Activated T-cell treated with anti-CD3 and anti-CD28 coated beads, Interleukin-2, amount 50 U/mL, for 4 hours (primary cell): ENCODE measurements at regions not wholly inside any gene's neighbourhood (a gene's known extent, or its start where the extent isn't known, plus 50 kb on each side); places are given as distances from the start of the nearest gene placed in this dataset.

Experiments
- ATAC-seq, 2 donors: fragments of 200-7000 bp; cut with Tn5 transposase; one replicate each; pipeline ENCODE4 v1.10.0; 2021
- DNase-seq: peaks from one replicate; pipeline ENCODE4 v3.0.0-alpha.2; 2020
- H3K27me3 Mint-ChIP-seq: one replicate; pipeline ENCODE4 v1.8.0; 2021; ENCODE audit warnings: low read depth, mixed read lengths
- H3K36me3 Mint-ChIP-seq: one replicate; pipeline ENCODE4 v1.8.0; 2022; ENCODE audit warnings: mixed read lengths; ENCODE audit not compliant: insufficient read depth
- H3K4me1 Mint-ChIP-seq: one replicate; pipeline ENCODE4 v1.8.0; 2021; ENCODE audit warnings: low read depth, mixed read lengths
- H3K4me3 Mint-ChIP-seq: one replicate; pipeline ENCODE4 v1.8.0; 2021; ENCODE audit warnings: mild to moderate bottlenecking, moderate library complexity, mixed read lengths
- H3K9me3 Mint-ChIP-seq: one replicate; pipeline ENCODE4 v1.8.0; 2021; ENCODE audit warnings: mixed read lengths

- no peak for ATAC-seq
- Mint-ChIP-seq H3K9me3 (peaks cover 5% of the 10 kb centered on the region), H3K4me3 (no peak overlapping the region), H3K4me1 (peaks cover 33% of the 10 kb centered on the region), H3K27me3 (peaks cover 13% of the 10 kb centered on the region), H3K36me3 (no peaks in the 10 kb centered on the region)
- DNase-seq, result no peak
Measured at GRCh38 chr1:25104932-25105561, 127.3 kb downstream of the SYF2 start.

GRCh38 chr1:25103164-25103795 is 129.0 kb downstream of the SYF2 start:
- no peaks in the 10 kb centered on the region for H3K9me3 Mint-ChIP-seq
- H3K36me3 Mint-ChIP-seq, result no peaks in the 10 kb centered on the region
- peaks cover 13% of the 10 kb centered on the region for H3K27me3 Mint-ChIP-seq
- ATAC-seq, result no peak
- no peak overlapping the region for H3K4me3 Mint-ChIP-seq
- H3K4me1 Mint-ChIP-seq, result peaks cover 40% of the 10 kb centered on the region
- no peak for DNase-seq

GRCh38 chr1:25100151-25100833 is 132.0 kb downstream of the SYF2 start:
- ATAC-seq (no peak), DNase-seq (no peak)
- H3K36me3 Mint-ChIP-seq, result no peaks in the 10 kb centered on the region
- H3K4me1 Mint-ChIP-seq, result peaks cover 57% of the 10 kb centered on the region
- H3K27me3 Mint-ChIP-seq, result peaks cover 13% of the 10 kb centered on the region
- no peaks in the 10 kb centered on the region for H3K9me3 Mint-ChIP-seq
- no peak overlapping the region for H3K4me3 Mint-ChIP-seq

GRCh38 chr1:25099343-25099951 is 132.9 kb downstream of the SYF2 start:
- Mint-ChIP-seq H3K4me3 (no peak overlapping the region), H3K27me3 (peaks cover 10% of the 10 kb centered on the region), H3K9me3 (no peaks in the 10 kb centered on the region), H3K36me3 (no peaks in the 10 kb centered on the region), H3K4me1 (peaks cover 63% of the 10 kb centered on the region)
- DNase-seq, result no peak
- ATAC-seq, result peak; percentile 47 to 57

- peaks cover 65% of the 10 kb centered on the region for H3K4me1 Mint-ChIP-seq
Measured at GRCh38 chr1:25098717-25099116, 133.6 kb downstream of the SYF2 start.

GRCh38 chr1:25096307-25097150 is 135.8 kb downstream of the SYF2 start:
- no peaks in the 10 kb centered on the region for H3K9me3 Mint-ChIP-seq
- no peak for DNase-seq
- no peak for ATAC-seq
- H3K4me1 Mint-ChIP-seq, result peaks cover 63% of the 10 kb centered on the region
- H3K27me3 Mint-ChIP-seq, result no peaks in the 10 kb centered on the region
- H3K36me3 Mint-ChIP-seq, result no peaks in the 10 kb centered on the region
- H3K4me3 Mint-ChIP-seq, result no peak overlapping the region

More at GRCh38 chr1:25098717-25099116, 133.6 kb downstream of the SYF2 start:
- Mint-ChIP-seq H3K27me3 (peaks cover 4% of the 10 kb centered on the region), H3K9me3 (no peaks in the 10 kb centered on the region), H3K36me3 (no peaks in the 10 kb centered on the region), H3K4me3 (no peak overlapping the region)
- no peak for ATAC-seq
- DNase-seq, result no peak

- DNase-seq (no peak), ATAC-seq (no peak)
- Mint-ChIP-seq H3K9me3 (no peaks in the 10 kb centered on the region), H3K4me3 (no peak overlapping the region), H3K4me1 (peaks cover 56% of the 10 kb centered on the region), H3K27me3 (no peaks in the 10 kb centered on the region), H3K36me3 (no peaks in the 10 kb centered on the region)
Measured at GRCh38 chr1:25095635-25096200, 136.6 kb downstream of the SYF2 start.

GRCh38 chr1:25094995-25095394 is 137.3 kb downstream of the SYF2 start:
- Mint-ChIP-seq H3K36me3 (no peaks in the 10 kb centered on the region), H3K4me1 (peaks cover 50% of the 10 kb centered on the region), H3K4me3 (no peak overlapping the region), H3K27me3 (no peaks in the 10 kb centered on the region), H3K9me3 (no peaks in the 10 kb centered on the region)
- no peak for ATAC-seq
- DNase-seq, result no peak

- Mint-ChIP-seq H3K4me3 (no peak overlapping the region), H3K36me3 (no peaks in the 10 kb centered on the region), H3K4me1 (peaks cover 42% of the 10 kb centered on the region), H3K9me3 (no peaks in the 10 kb centered on the region), H3K27me3 (no peaks in the 10 kb centered on the region)
- DNase-seq (no peak), ATAC-seq (no peak)
Measured at GRCh38 chr1:25094229-25094628, 138.1 kb downstream of the SYF2 start.

- Mint-ChIP-seq H3K36me3 (no peaks in the 10 kb centered on the region), H3K9me3 (no peaks in the 10 kb centered on the region), H3K4me1 (peaks cover 22% of the 10 kb centered on the region), H3K4me3 (no peak overlapping the region), H3K27me3 (no peaks in the 10 kb centered on the region)
- no peak for ATAC-seq
- DNase-seq, result no peak
Measured at GRCh38 chr1:25091658-25092057, 140.6 kb downstream of the SYF2 start.

- Mint-ChIP-seq H3K4me3 (no peak overlapping the region), H3K36me3 (no peaks in the 10 kb centered on the region), H3K27me3 (no peaks in the 10 kb centered on the region), H3K9me3 (no peaks in the 10 kb centered on the region), H3K4me1 (peaks cover 14% of the 10 kb centered on the region)
- DNase-seq, result no peak
- no peak for ATAC-seq
Measured at GRCh38 chr1:25090707-25091422, 141.4 kb downstream of the SYF2 start.

GRCh38 chr1:25089772-25090171 is 142.5 kb downstream of the SYF2 start:
- Mint-ChIP-seq H3K27me3 (no peaks in the 10 kb centered on the region), H3K36me3 (no peaks in the 10 kb centered on the region), H3K4me3 (no peak overlapping the region), H3K4me1 (peaks cover 4% of the 10 kb centered on the region), H3K9me3 (no peaks in the 10 kb centered on the region)
- ATAC-seq (no peak), DNase-seq (no peak)

GRCh38 chr1:25088946-25089345 is 143.4 kb downstream of the SYF2 start:
- Mint-ChIP-seq H3K36me3 (no peaks in the 10 kb centered on the region), H3K4me1 (peaks cover 3% of the 10 kb centered on the region), H3K4me3 (no peak overlapping the region), H3K9me3 (no peaks in the 10 kb centered on the region), H3K27me3 (no peaks in the 10 kb centered on the region)
- no peak for DNase-seq
- ATAC-seq, result no peak
